GM12874 (cell line): ENCODE measurements at regions not wholly inside any gene's neighbourhood (a gene's known extent, or its start where the extent isn't known, plus 50 kb on each side); places are given as distances from the start of the nearest gene placed in this dataset.

Experiments used
- TF ChIP-seq, protein P1 (sequence below): IDR thresholded peaks from 2 replicates; pipeline ENCODE4 v1.5.1; 2011; ENCODE audit warnings: low read depth, mild to moderate bottlenecking, control low read depth, low read length, moderate library complexity; ENCODE audit not compliant: insufficient read depth

DNA sequence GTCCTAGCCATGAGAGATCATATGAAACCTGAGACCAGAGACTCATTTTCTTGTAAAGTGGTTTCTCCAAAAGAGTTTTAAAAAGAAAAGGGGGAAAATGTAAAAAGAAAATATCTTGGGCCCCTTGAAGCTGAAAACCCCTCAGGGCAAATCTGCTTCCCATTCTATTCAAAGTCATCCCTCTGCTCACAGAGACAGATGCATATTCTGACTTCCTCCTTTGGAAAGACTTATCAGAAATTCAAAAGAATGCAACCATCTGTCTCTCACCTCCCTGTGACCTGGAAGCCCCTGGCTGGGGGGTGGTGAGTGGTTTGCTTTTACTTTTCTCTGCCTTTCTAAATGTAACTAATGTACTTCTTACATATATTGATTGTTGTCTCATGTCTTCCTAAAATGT lies 1154.8 kb downstream of the NSUN3 start:
- TF ChIP-seq, protein P1, sequence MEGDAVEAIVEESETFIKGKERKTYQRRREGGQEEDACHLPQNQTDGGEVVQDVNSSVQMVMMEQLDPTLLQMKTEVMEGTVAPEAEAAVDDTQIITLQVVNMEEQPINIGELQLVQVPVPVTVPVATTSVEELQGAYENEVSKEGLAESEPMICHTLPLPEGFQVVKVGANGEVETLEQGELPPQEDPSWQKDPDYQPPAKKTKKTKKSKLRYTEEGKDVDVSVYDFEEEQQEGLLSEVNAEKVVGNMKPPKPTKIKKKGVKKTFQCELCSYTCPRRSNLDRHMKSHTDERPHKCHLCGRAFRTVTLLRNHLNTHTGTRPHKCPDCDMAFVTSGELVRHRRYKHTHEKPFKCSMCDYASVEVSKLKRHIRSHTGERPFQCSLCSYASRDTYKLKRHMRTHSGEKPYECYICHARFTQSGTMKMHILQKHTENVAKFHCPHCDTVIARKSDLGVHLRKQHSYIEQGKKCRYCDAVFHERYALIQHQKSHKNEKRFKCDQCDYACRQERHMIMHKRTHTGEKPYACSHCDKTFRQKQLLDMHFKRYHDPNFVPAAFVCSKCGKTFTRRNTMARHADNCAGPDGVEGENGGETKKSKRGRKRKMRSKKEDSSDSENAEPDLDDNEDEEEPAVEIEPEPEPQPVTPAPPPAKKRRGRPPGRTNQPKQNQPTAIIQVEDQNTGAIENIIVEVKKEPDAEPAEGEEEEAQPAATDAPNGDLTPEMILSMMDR = no peak

DNA sequence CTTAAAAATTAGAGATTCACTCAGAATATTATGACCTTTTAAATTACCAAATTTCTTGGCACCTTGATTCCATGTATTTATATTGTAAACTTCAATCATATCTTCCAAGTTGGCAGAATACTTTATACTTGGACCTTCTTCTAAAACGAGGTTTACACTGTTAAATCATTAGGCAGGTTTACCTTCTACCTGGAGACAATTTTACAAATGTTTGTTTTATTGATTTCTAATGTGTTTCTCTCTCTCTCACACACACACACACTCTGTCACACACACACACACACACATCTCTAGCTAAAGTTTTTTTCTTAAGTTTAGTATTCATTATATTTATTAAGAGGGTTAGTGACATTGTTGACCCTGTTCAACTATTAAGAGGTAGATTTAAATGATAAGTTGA lies 1155.6 kb downstream of the NSUN3 start:
- TF ChIP-seq, protein P1 = no peak

DNA sequence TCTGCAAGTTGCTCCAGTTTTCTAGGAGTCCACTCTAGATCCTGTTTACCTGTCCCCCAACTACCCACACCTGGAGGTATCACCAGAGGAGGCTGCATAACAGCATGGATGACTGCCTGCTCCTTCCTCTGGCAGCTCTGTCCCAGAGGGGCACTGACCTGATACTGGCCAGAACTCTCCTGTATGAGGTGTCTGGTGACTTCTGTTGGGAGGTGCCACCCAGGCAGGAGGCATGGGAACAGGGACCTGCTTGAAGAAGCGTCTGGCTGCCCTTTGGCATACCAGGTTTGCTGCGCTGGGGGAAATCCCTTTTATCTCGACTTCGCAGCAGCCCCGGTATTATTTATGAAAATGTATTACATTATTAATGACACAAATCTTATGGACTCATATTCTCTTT lies 1163.6 kb downstream of the NSUN3 start:
- TF ChIP-seq, protein P1 = no peak

DNA sequence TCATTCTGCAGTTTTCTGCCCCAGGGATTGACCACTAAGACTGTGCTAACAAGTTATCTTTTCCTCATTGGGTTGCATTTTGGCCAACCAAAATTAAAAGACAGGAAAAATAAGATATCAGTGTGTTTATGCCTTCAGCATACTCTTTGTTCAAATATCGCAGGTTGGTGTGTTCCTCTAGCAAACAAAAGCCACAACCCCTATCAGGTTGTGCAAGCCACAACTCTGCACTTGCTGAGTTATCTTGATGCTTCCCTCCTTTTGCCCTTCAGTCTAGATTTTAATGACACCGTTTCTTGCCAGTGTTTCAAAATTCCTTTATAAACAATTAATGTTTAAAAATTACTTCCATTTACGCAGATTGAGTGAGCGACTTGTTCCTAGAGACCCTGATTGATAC lies 1164.2 kb downstream of the NSUN3 start:
- TF ChIP-seq, protein P1 = no peak

DNA sequence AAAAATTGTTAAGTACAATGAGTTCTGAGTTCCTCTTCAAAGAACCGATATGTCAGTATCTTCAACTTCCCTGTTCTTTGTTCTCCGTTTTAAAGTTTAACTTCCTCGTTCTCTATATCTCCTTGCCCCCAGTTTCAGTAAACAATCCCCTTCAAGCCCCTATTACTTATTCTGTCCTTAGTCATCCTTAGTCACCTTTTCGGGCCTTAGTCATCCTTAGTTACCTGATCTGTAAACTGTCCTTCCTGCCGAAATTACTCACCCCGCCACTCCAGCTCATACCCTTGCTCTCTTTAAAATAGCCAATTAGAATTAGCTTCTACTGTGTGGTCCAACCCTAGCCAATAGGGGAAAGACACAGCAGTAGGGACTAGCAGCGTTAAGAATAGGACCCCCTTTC lies 1165.6 kb downstream of the NSUN3 start:
- TF ChIP-seq, protein P1 = no peak

DNA sequence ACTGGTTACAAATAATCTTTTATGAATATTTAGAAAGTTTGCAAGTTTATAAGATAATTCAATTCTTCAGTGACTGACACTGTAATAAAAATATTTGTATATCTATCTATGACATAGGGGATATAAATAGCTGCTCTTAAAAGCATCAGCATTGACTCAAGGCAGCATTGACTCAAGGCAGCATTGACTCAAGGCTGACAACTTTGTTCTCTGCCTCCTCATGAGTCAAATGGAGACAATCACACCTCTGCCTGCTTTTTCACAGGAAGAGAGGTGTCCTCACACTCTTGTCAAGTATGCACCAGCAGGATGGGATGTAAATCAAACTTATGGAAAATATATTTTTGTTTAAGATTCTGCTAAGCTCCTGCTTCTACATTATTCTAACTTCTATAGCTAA lies 1173.1 kb downstream of the NSUN3 start:
- TF ChIP-seq, protein P1 = no peak

DNA sequence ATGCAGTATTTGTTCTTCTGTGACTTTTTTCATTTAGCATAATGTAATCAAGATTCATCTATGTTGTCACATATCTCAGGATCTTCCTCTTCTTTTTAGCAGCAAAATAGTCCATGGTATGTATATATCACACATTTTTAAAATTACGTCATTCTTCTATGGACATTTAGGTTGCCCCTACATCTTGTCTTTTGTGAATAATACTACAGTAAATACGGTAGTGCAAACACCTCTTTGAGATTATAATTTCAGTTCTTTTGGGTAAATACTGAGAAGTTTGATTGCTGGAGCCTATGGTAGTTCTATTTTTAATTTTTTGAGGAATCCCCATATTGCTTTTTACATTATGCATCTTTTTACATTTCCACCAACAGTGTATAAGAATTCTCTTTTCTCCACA lies 1174.9 kb downstream of the NSUN3 start:
- TF ChIP-seq, protein P1 = no peak

DNA sequence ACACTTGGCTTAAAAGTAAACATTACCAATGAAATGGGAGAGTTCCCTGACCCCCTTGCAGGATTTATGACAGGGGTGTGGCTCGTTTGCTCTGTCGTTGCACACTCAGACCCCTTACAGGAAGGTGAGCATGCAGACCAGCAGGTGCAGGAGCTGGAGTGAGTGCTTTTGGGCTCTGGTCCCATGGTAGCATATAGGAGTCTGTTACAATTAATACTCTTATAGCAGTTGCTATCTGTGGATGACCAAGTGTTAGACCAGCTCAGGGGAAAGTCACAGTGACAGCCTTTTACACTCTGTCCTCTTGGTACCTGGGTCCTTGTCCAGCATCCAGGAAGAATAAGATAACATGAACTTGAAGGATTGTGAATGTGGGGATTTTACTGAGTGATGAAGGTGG lies 1177.5 kb downstream of the NSUN3 start:
- TF ChIP-seq, protein P1 = no peak
